Astrocyte of the spinal cord (primary cell): ENCODE measurements at regions not wholly inside any gene's neighbourhood (a gene's known extent, or its start where the extent isn't known, plus 50 kb on each side); places are given as distances from the start of the nearest gene placed in this dataset.
"Not testable (repeated sequence)": the region's sequence is repeated elsewhere in the genome, so short reads cannot be mapped to it uniquely, and the experiment has no call there.

Experiments used
- DNase-seq: peaks from one replicate; pipeline ENCODE4 v3.0.0; 2011; ENCODE audit warnings: low read depth, low spot score
- H3K4me3 ChIP-seq: 2 replicates; pipeline ENCODE4 v1.5.1; 2011; ENCODE audit warnings: low read depth, mild to moderate bottlenecking, low read length, moderate library complexity
- CTCF ChIP-seq: IDR thresholded peaks from 2 replicates; pipeline ENCODE4 v1.5.1; 2012; ENCODE audit warnings: low read depth, mild to moderate bottlenecking, low read length, inconsistent platforms
- in situ Hi-C: cut with HindIII; loops from 2 replicates; pipeline ENCODE4 v1.10.0; 2017; ENCODE audit warnings: low sequenced_read_pairs

DNA sequence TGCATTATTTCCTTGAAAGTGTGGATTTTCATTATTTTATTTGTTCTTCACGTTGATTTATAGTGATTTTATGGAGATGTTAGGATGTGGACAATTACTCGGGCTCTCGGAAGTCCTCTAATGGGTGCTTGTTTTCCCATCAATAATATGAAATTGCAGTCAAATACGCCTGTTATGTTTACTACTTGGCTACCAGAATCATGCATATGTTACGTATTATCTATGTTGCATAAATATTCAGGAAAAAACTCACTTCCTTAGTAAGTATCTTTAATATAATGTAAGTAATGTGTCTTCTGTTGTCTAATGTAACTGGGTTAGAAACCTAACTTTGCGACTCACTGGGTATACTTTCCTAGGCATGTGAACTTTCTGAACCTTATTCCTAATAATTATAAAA lies 823.4 kb upstream of the CHORDC1 start:
- in situ Hi-C loops: no loop called here
- TF ChIP-seq CTCF: no peak
- H3K4me3 ChIP-seq: no peak overlapping the region
- no peak for DNase-seq

- no peak for DNase-seq
- in situ Hi-C loops: no loop called here
- peak; percentile 9 for TF ChIP-seq CTCF
- no peak overlapping the region for H3K4me3 ChIP-seq
Measured at GRCh38 chr11:91041626-91042025, 818.8 kb upstream of the CHORDC1 start.

GRCh38 chr11:91023731-91024130 lies 800.9 kb upstream of the CHORDC1 start:
- no peak for DNase-seq
- in situ Hi-C loops: no loop called here
- TF ChIP-seq CTCF: no peak
- no peak overlapping the region for H3K4me3 ChIP-seq

- TF ChIP-seq CTCF: no peak
- in situ Hi-C loops: no loop called here
- no peak overlapping the region for H3K4me3 ChIP-seq
- no peak for DNase-seq
Measured at GRCh38 chr11:91011503-91011902, 788.7 kb upstream of the CHORDC1 start.

DNA sequence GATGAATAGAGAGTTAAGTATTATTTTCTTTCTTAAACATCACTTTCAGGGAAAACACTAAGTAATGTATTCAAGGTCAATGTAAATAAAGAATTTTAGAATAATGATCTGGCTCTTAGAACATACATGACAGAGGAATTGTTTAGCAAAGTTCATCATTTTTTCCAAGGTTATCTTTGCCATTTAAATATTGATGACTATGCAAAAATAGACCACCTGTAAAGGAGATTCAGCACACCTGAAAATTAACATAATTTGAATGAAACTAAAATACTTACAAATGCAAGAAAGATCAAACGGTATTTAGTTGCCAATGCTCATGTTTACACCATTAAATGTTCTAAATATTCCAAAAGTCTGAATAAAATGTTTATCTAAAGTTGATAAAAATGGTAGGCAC lies 782.6 kb upstream of the CHORDC1 start:
- TF ChIP-seq CTCF: no peak
- H3K4me3 ChIP-seq: no peak overlapping the region
- no peak for DNase-seq
- in situ Hi-C loops: no loop called here

DNA sequence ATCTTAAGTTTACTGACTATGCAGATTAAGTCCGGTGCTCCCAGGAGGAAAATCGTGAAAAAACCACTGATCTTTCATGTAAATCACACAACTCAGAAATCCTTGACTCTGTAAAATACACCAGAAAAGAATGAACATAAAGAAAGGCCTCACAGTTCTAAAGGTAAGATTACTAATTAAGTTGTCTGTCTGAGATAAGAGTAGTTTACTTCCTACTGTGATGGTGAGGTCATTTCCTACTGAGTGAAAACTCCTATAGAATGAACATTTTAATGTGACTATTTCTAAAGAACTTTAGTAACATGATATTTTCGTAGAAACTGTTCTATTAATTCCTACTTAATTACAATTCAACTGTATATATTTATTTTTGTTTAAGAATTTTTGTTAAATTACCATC lies 774.4 kb upstream of the CHORDC1 start:
- no peak overlapping the region for H3K4me3 ChIP-seq
- in situ Hi-C loops: no loop called here
- TF ChIP-seq CTCF: no peak
- DNase-seq: no peak

GRCh38 chr11:90972159-90972558 lies 749.3 kb upstream of the CHORDC1 start:
- in situ Hi-C loops, DNase-seq, H3K4me3 ChIP-seq: not testable (repeated sequence)
